GM21390 (cell line): ENCODE measurements at regions not wholly inside any gene's neighbourhood (a gene's known extent, or its start where the extent isn't known, plus 50 kb on each side); places are given as distances from the start of the nearest gene placed in this dataset.

Experiments
- ATAC-seq: cut with Tn5 transposase; IDR thresholded peaks from one replicate; pipeline ENCODE4 v1.9.1; 2021; ENCODE audit not compliant: unreplicated experiment

DNA sequence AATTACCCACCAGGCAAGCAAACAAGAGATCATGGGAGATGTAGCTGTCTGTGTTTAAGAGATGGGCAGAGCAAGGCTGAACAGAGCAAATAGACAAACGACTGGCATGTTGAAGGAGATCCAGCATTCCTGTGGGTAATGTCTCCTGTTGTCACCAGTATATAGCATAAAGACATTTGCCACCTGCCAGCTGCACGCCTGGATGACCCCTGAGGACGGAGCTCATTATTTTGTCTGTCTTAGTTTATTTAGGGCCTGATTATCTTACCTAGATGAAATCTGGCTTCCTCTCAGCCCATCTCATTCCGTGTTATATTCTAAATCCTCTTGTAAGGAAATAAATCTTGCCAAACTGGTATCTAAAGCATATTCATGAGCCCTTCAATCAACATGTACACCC is 510.3 kb upstream of the LINC00305 start:
- no peak for ATAC-seq

DNA sequence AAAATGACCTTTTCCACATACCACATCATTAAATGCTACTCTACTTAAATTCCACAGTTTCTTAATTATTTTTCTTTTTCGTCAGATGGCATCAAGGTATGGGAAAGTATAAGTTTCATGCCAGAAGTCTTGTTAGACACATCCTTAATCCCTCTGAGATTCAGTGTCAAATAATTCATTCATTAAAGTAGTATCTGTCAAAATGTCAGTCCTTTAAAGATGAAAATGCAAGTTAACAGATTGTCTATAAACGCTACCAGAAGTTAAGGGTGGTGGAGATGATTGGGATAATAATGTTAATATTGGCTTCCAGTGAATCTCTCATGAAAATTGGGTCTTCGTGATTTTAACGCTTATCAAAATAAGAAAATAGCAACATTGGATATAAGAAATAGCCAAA is 504.2 kb upstream of the LINC00305 start:
- no peak for ATAC-seq

DNA sequence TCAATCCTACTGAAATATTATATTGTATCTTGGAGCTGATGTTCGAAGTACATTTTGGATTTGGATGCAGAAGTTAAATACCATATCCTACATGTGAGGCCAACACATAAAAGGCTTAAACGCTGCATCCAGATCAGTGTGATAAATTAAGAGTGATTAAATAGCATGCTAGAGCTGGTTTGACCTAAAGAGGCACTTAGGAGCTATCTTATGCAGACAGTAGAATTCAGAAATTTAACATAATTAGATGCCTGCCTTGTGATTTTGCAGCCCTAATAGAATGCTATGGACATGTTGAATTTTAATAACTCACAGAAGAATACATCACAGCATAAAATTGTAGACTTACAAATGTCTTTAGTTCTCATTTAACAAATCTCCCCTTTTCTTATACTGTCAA is 501.2 kb upstream of the LINC00305 start:
- no peak for ATAC-seq

DNA sequence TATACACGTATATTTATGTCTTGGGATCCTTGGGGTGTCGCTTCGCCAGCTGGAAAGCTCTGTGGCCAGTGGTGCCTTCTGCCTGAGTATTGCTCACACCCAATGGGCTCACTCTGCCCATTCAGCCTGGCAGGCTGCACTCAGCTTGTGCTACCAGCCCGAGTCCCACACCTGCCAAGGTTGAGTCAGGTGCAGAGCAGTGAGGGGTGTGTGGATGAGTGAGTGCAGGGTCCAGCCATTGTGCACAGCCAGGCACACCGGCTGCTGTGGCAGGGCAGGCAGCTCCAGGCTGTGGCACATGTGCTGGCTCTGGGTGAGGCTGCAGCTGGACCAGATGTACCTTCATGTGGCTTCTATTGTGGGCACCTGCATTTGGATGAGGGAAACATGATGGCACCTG is 496.9 kb upstream of the LINC00305 start:
- no peak for ATAC-seq

DNA sequence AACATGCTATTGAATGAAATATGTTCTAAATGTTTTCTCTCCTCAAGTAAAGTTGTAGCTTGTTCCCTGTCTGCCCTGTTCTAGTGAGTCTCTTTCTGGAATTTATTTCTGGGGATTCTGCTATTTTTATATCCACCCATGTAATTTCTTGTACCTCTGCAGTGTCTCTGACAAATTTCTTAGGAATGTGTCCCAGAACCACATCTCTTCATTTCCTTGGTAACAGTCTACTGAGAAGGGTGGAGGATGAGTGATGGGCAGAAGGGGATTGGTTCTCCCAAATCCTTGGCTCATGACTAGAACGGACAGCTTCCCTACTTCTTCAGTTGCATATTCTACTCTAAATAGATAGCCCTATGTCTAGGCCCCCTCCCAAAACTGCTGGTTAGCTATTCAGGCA is 490.6 kb upstream of the LINC00305 start:
- ATAC-seq = no peak

DNA sequence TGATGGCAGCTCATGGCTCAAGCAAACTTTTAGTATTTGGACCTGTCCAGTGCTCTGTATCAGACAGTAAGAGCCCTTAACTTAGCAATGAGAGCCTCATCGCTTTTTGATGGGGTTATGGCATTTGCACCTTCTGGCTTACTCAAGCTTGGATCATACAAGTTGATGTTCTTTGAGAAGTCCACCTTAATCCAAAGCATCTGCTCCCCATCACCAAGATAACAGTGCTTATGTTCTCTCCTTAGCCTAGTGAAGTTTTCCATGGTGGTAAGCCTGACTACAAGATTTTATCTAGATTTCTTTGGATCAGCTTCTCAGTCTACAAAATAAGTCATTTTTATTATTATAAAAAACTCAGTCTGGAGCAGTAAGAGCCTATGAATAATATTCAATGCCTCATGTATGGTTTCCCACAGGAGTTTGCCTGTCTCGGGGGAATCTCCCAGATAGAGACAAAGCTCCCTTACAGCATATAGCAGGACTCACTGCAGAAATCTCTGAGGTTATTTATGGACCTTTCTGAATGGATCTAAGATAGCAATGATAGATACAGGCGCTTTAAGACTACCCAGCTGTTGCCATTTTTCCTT is 472.2 kb upstream of the LINC00305 start:
- no peak for ATAC-seq

DNA sequence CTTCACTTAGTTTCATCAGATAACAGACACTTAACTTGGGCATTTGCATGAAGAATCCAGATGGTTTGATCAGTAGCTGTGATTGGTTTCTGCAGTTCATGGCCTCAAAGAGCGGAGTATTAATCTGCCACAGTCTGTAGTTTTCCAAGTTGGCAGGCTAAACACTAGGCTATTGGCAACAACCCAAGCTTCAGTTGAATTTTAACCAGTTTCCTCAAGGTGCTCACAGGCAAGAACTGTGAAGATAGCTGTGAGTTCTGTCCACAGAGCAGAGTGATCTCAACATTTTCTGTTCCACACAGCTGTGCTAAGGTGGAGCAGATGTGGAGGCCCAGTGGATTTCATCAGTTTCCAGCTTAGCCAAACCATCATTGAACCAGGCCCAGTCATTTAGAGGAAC is 469.5 kb upstream of the LINC00305 start:
- ATAC-seq = no peak

DNA sequence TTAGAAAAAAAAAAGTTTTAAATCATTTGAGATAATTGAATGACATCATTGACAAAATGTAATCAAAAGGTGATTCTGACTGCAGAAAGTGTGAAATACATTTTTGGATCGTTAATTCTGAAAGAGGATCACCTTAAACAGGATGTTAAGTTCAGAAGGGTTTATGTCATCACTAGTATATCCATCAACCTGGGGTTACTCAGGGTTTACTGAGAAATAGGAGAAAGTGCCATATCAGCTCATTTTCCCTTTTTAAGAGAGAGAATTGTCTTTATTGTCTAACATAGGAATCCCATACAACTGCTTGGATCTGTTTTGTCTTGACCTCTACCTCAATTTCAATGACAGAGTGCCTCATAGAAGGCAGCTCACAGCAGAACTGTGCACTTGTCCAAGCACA is 466.1 kb upstream of the LINC00305 start:
- no peak for ATAC-seq

DNA sequence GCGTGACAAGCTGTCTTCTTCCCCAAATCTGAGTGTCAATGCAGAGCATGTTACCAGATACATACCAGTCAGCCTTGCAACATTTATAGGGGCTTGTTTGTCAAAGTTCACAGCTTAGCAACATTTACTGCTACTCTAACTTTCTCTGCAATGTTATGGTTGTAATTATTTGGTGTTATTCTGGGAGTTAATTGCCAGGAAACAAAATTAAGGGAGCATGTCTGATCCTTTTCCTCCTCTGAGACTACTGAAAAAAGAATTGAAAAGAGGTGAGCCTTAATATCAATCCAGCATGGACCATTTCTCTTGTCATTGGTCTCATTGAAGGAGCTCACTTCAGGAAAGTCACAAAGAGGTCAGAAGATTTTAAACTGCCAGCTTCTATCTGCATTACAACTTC is 465.6 kb upstream of the LINC00305 start:
- ATAC-seq = no peak

DNA sequence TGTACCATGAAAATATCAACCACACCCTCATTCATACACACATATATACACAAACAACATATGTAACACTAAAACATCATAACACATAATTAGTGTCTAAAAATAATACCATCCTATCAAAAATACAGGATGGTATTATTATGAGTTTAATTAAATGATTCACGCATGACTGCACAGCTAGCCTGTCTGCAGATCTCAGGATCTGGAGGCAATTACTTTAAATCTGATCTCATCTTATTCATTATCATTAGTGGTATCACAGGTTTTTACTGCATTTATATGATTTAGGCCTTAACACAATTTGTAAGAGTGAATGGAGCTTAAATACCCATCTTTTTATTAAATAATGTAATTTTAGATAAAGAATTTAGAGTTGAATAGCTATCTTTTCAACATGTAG is 443.4 kb upstream of the LINC00305 start:
- no peak for ATAC-seq

DNA sequence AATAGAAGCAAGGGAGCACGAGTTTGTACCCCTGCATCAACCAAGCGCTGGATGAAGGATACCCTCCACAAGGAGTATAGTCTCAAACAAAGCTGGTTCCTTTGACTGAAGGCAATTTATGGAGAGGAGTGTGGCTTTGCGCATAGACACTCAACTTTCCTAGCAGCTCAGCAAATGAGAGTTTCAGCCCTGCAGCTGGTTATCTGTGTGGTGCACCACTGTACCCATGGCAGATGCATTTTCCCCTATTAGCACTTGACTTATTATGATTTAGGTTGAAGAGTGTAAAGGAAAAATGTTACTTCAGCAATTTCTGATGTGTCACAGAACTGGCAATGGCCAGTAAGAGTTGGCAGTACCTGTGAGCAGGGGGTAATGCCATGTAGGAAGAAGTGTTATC is 440.1 kb upstream of the LINC00305 start:
- no peak for ATAC-seq

DNA sequence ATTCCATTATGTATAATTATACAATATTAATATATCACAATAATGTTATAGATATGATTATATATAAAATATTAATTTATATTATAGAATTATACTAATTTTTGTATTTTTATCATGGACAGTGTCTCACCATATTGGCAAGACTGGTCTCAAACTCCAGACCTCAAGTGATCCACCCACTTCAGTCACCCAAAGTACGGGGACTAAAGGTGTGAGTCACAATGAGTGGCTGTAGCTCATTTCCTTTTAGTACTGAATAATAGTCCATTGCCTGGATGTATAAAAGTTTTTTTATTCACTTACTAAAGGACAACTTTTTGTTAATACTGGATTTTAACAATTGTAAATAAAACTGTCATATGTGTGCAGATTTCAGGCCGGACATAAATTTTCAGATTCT is 417.6 kb upstream of the LINC00305 start:
- no peak for ATAC-seq

DNA sequence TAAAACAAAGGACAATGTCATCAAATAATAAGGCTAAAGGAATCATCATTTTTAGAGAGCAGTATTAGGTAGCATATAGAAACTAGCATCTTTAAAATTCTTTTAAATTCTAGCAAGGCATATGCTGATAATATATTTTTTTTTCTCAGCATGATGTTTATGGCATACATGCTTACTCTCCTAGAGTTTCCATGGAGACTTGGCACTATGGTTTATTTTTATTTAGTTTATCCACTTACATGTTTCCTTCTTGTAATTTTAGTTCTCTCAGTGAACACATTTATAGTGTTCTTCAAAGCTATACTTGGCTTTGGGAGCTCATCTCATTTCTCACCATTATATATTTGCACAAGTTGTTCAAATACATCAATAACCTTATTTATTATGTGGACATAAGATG is 413.8 kb upstream of the LINC00305 start:
- ATAC-seq = no peak

DNA sequence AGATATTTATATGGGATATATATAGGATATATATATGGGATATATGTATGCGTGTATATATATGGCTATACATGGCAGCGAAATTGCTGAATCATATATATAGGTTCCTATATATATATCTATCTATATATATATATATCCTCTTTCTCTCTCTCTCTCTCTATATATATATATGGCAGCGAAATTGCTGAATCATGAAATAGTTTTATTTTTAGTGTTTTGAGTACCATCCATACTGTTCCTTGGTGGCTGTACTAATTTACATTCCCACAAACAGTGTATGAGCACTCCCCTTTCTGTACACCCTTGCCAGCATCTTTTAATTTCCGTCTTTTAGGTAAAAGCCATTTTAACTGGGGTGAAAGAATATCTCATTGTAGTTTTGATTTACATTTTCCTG is 397.6 kb upstream of the LINC00305 start:
- no peak for ATAC-seq

DNA sequence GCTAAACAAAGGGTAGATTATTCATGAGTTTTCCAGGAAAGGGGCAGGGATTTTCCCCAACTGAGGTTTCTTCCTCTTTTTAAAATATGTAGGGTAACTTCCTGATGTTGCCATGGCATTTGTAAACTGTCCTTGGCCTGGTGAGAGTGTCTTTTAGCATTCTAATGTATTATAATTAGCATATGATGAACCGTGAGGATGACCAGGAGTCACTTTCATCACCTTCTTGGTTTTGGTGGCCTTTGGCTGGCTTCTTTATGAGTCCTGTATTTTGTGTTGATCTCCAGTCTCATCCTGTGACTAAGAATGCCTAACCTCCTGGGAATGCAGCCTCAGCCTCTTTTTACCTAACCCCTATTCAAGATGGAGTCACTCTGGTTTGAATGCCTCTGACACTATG is 391.0 kb upstream of the LINC00305 start:
- no peak for ATAC-seq

DNA sequence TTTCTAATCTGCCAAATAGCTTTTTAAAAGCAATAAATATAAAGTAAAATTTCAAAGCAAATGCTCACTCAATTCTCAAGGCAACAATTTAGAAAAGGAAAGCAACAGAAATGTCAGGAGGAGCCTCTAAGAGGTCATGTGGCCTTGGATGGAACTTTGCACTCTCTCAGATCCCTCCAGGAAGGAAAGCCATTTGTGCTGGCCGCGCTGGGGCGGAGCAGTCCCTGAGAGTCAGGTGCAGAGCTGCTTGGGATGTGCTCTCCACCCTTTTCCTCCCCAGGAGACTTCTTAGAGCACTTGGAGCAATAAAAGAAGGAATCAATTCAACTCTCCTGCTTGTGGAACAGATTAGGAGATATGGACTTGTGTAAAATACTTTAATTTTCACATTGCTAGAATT is 379.8 kb upstream of the LINC00305 start:
- ATAC-seq = no peak

DNA sequence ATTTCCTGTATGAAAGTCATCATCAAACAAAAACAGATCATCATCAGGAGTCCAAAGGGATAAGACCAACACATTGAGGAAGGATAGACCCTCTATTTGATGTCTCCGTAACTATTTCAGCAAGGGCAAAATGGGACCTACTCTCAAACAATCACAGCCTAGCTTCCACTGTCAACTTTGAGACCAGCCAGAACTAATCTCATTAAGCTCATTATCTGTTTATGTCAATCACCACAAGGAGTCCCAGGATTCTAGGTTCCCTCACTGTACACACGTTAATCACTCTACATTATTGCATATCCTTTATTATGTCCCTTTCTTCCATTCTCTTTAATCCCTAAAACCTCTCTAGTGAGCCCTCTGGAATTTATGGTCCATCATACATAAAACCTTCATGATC is 370.3 kb upstream of the LINC00305 start:
- ATAC-seq = no peak

DNA sequence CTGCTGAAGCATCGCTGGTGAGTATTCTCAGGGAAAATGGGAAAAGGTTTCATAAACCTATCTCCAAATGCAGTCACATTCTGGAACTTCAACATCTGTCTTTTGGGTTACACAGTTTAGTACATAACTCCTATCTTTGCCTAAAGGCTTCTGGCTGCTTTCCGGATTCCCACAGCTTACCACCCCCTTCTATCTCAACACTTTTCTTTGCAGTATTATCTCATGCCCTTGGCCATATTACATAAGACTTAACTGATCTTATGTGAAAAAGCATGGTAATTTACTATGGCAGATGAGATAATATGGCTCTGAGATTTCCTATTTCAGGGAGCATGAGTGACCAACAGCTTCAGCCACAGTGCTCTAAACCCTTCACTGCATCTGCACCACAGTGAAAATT is 369.3 kb upstream of the LINC00305 start:
- no peak for ATAC-seq

DNA sequence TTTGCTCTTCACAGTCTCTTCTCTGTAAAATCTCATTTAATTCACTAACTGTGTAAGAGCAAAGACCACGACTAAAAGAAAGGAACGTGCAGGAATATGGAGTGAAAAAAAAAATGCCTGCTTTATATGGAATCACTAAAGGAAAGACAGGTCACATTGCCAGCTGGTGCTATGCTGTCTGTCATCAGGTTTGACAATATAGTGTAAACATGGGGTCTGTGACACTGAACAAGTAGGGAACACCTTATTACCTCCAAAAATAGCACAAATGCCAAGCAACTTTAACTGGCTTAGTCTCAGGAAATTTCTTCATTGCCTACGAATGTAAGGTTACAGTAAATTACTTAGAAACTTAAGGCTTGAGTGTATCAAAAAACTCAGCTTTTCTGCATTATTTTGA is 364.5 kb upstream of the LINC00305 start:
- ATAC-seq = no peak

DNA sequence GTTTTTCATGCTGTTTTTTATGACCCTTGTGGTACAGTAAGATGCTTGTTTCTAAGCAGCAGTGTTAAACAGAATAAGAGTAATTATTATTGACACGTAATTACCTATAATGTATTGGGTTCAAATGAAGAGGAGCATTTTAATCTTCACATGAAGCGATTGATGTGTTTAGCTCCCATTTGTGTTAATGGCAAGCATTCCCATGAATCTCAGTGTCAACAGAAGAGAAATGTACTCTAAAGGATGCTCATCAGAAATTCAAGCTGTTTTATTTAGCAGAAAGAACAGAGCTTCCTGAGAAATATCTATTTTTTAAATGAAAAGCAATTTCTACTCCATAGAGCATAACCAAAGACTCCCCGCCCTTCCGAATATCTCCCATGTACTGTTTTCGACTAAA is 341.3 kb upstream of the LINC00305 start:
- no peak for ATAC-seq

DNA sequence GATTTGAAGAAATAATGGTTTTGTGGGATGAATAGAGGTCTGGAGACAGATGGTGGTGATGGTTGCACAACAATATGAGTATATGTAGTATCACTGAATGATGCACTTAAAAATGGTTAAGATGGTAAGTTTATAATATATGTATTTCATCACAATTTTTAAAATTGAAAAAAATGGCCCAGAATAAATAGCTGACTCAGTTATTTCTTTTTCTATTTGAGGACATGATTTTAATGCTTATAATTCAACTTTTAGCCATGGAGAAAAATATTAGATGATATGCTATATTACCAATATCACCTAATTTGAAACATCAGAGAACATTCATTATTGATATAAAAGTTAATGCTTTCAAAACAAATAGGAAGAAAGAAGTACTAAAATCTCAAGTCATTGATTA is 339.8 kb upstream of the LINC00305 start:
- no peak for ATAC-seq

DNA sequence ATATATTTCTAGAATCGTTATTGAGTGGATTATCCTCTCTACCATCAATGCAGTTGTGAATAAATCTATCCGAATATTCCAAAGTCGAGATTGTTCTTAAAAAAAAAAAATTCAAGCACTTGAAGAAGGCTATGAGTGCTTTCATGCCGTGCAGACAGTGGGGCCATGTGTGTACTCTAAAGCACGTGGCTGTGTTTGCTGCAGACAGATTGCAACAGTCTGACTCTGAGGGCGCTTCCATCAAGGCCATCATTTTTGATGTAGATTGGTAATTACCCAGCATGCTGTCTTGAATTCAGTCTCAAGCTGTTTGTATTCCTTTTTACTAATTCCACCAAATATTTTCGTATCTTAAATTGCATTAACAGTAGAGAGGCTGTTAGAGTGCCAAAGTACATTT is 325.9 kb upstream of the LINC00305 start:
- ATAC-seq = no peak

DNA sequence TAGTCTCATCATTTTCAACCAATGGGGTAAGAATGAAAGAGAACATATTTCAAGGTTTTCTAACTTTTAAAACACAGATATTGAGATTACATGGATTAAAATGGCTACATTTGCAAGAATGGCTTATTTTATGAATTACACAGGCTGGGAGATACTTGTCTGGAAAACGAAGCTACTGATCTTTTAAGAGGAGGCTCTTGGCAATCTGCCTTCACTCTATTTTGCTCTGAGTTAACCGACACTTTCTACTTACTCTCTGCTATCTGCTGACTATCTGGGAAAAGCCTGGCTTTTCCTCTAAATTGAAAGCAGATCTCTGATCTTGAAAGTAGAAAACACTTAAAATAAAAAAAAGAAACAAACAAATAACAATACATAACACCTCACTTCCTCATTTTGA is 325.4 kb upstream of the LINC00305 start:
- no peak for ATAC-seq

DNA sequence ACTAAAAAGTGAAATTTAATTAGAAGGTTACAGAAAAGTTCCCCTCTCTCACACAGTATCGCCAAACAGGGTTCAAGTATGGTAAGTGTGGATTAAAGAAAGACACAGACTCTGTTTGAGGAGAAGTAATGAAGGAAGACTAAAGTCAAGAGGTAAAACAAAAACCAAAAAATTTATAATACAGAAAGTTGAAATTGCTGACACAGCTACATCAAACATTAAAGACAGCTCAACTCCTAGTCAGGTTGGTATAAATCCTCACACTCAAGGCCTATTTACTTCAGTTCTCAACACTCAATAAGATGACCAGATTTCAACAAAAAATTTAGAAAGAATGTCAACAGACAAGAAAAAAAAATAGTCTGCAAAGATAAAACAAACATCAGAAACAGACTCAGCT is 300.5 kb upstream of the LINC00305 start:
- ATAC-seq = no peak
